Epithelial cell of esophagus (primary cell): ENCODE measurements at regions not wholly inside any gene's neighbourhood (a gene's known extent, or its start where the extent isn't known, plus 50 kb on each side); places are given as distances from the start of the nearest gene placed in this dataset.

Experiments used
- DNase-seq: peaks from one replicate; pipeline ENCODE4 v3.0.0; 2010; ENCODE audit warnings: low read depth
- H3K4me3 ChIP-seq: 2 replicates; pipeline ENCODE4 v1.5.1; 2011; ENCODE audit warnings: mild to moderate bottlenecking, low read length, control low read depth
- CTCF ChIP-seq: IDR thresholded peaks from 2 replicates; pipeline ENCODE4 v1.5.1; 2011; ENCODE audit warnings: low read depth, mild to moderate bottlenecking, low read length, control low read depth, inconsistent platforms; ENCODE audit not compliant: insufficient read depth; ENCODE audit errors: missing control alignments

GRCh38 chrX:30971774-30972603, 82.9 kb upstream of the TAB3 start:
- TF ChIP-seq CTCF: peak; percentile 78
- DNase-seq: peak; percentile 44
- no peak overlapping the region for H3K4me3 ChIP-seq

- H3K4me3 ChIP-seq: no peak overlapping the region
- TF ChIP-seq CTCF: no peak
- DNase-seq: no peak
Measured at GRCh38 chrX:30967516-30967915, 78.5 kb upstream of the TAB3 start.

- TF ChIP-seq CTCF: no peak
- H3K4me3 ChIP-seq: no peak overlapping the region
- no peak for DNase-seq
Measured at GRCh38 chrX:30965767-30966166, 76.7 kb upstream of the TAB3 start.

- no peak overlapping the region for H3K4me3 ChIP-seq
- TF ChIP-seq CTCF: no peak
- DNase-seq: no peak
Measured at GRCh38 chrX:30961387-30962174, 72.5 kb upstream of the TAB3 start.

GRCh38 chrX:30957753-30958152, 68.7 kb upstream of the TAB3 start:
- DNase-seq: peak; percentile 78
- TF ChIP-seq CTCF: no peak

GRCh38 chrX:30955687-30956086, 66.6 kb upstream of the TAB3 start:
- no peak for TF ChIP-seq CTCF

More at GRCh38 chrX:30957753-30958152, 68.7 kb upstream of the TAB3 start:
- H3K4me3 ChIP-seq: no peak overlapping the region

More at GRCh38 chrX:30955687-30956086, 66.6 kb upstream of the TAB3 start:
- H3K4me3 ChIP-seq: no peak overlapping the region
- DNase-seq: no peak
